KOPT-K1 (cell line): ENCODE measurements at regions not wholly inside any gene's neighbourhood (a gene's known extent, or its start where the extent isn't known, plus 50 kb on each side); places are given as distances from the start of the nearest gene placed in this dataset.
"Not testable (repeated sequence)": the region's sequence is repeated elsewhere in the genome, so short reads cannot be mapped to it uniquely, and the experiment has no call there.

Source experiments
- H3K27ac ChIP-seq: fragments of 200-600 bp; sonication (generic); 2 replicates; pipeline ENCODE4 v1.5.1; 2016; ENCODE audit warnings: antibody characterized with exemption, mild to moderate bottlenecking, low read depth, low read length; ENCODE audit not compliant: poor library complexity, severe bottlenecking
- H3K36me3 ChIP-seq: fragments of 200-600 bp; sonication (generic); 2 replicates; pipeline ENCODE4 v1.5.1; 2017; ENCODE audit warnings: antibody characterized with exemption, mild to moderate bottlenecking, low read length, moderate library complexity; ENCODE audit not compliant: insufficient read depth
- H3K9me3 ChIP-seq: fragments of 200-600 bp; sonication (generic); 2 replicates; pipeline ENCODE4 v1.5.1; 2017; ENCODE audit warnings: antibody characterized with exemption, low read length, mild to moderate bottlenecking; ENCODE audit not compliant: insufficient read depth, poor library complexity, severe bottlenecking

- no peak overlapping the region for H3K27ac ChIP-seq
- H3K36me3 ChIP-seq: no peaks in the 10 kb centered on the region
- peaks cover 22% of the 10 kb centered on the region for H3K9me3 ChIP-seq
Measured at GRCh38 chr13:65762012-65762411, 1468.1 kb downstream of the PCDH9 start.

GRCh38 chr13:65756071-65756671, 1474.0 kb downstream of the PCDH9 start:
- no peak overlapping the region for H3K27ac ChIP-seq
- no peaks in the 10 kb centered on the region for H3K36me3 ChIP-seq
- H3K9me3 ChIP-seq: peaks cover 33% of the 10 kb centered on the region

- Histone ChIP-seq H3K27ac (no peak overlapping the region), H3K36me3 (no peaks in the 10 kb centered on the region), H3K9me3 (no peaks in the 10 kb centered on the region)
Measured at GRCh38 chr13:65748227-65748626, 1481.9 kb downstream of the PCDH9 start.

- Histone ChIP-seq H3K27ac (no peak overlapping the region), H3K36me3 (no peaks in the 10 kb centered on the region), H3K9me3 (no peaks in the 10 kb centered on the region)
Measured at GRCh38 chr13:65746406-65746921, 1483.7 kb downstream of the PCDH9 start.

DNA sequence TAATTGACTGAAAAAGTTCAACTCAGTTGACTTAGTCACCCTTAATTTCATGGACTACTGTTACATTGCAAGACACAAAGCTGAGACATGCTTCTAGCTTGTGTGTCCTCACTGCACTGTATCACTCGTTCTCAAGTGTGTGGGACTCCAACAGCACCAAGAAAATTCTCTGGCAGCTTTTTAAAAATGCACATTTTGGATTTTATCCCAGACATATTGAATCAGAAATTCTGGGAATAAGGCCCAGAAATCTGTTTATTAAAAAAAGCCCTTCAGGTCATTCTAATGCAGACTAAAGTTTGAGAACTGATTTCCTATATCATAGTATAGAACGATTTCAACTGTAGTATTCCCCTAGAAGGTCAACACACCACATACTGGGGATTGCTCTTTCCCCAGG, 1485.3 kb downstream of the PCDH9 start:
- H3K36me3 ChIP-seq: no peaks in the 10 kb centered on the region
- no peaks in the 10 kb centered on the region for H3K9me3 ChIP-seq
- H3K27ac ChIP-seq: no peak overlapping the region

DNA sequence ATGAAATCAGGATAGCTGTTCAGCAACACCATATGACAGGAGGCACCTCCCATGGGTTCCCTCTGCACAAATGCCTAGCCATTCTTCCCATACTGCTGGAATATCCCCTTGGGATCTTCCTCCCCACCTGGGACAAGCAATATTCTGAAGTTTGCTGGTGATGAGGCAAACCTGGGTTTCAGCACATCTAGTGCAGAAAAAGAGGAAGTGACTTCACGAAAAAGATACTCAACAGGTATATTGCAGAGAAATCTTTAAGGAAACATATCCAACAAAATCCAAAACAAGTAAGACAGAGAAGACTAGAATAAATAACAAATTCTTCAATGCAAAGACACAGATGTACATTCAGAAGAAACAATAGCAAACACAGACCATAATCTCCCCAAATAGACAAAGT, 1497.0 kb downstream of the PCDH9 start:
- Histone ChIP-seq H3K27ac (no peak overlapping the region), H3K36me3 (no peaks in the 10 kb centered on the region), H3K9me3 (no peaks in the 10 kb centered on the region)

- H3K9me3 ChIP-seq: no peaks in the 10 kb centered on the region
- no peaks in the 10 kb centered on the region for H3K36me3 ChIP-seq
- H3K27ac ChIP-seq: no peak overlapping the region
Measured at GRCh38 chr13:65727070-65727469, 1503.1 kb downstream of the PCDH9 start.

- H3K36me3 ChIP-seq: no peaks in the 10 kb centered on the region
- H3K9me3 ChIP-seq: no peaks in the 10 kb centered on the region
- no peak overlapping the region for H3K27ac ChIP-seq
Measured at GRCh38 chr13:65725006-65725405, 1505.1 kb downstream of the PCDH9 start.

GRCh38 chr13:65724226-65724625, 1505.9 kb downstream of the PCDH9 start:
- H3K36me3 ChIP-seq: no peaks in the 10 kb centered on the region
- no peak overlapping the region for H3K27ac ChIP-seq
- no peaks in the 10 kb centered on the region for H3K9me3 ChIP-seq

GRCh38 chr13:65722506-65722905, 1507.6 kb downstream of the PCDH9 start:
- no peak overlapping the region for H3K27ac ChIP-seq
- no peaks in the 10 kb centered on the region for H3K9me3 ChIP-seq
- no peaks in the 10 kb centered on the region for H3K36me3 ChIP-seq

DNA sequence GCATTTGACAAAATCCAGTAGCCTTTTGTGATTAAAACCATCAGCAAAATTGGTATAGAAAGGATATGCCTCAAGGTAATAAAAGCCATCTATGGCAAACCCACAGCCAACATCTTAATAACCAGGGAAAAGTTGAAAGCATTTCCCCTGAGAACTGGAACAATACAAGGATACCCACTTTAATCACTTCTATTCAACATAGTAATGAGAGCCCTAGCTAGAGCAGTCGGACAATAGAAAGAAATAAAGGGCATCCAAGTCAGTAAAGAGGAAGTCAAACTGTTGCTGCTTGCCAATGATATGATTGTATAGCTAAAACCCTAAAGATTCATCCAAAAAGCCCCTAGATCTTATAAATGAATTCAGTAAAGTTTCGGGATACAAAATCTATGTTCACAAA, 1510.3 kb downstream of the PCDH9 start:
- H3K9me3 ChIP-seq: no peaks in the 10 kb centered on the region
- no peak overlapping the region for H3K27ac ChIP-seq
- no peaks in the 10 kb centered on the region for H3K36me3 ChIP-seq

- H3K36me3 ChIP-seq: no peaks in the 10 kb centered on the region
- no peak overlapping the region for H3K27ac ChIP-seq
- H3K9me3 ChIP-seq: no peaks in the 10 kb centered on the region
Measured at GRCh38 chr13:65710514-65710913, 1519.6 kb downstream of the PCDH9 start.

DNA sequence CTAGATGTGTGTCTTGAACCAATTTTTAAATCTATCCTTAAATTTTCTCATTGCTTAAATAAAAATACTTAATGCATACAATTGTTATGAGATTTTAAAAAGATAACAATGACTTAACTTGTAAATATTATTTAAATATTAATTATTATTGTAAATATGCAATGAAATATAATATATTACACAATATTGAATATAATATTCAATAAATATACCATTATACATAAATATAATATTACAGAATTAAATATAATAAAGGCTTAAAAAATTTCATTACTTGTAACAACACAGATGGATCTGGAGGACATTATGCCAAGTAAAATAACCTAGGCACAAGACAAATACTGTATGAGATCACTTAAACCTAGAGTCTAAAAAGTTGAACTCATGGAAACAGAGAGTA, 1532.3 kb downstream of the PCDH9 start:
- Histone ChIP-seq H3K27ac (no peak overlapping the region), H3K36me3 (no peaks in the 10 kb centered on the region), H3K9me3 (no peaks in the 10 kb centered on the region)

GRCh38 chr13:65679240-65679639, 1550.9 kb downstream of the PCDH9 start:
- H3K9me3 ChIP-seq: no peaks in the 10 kb centered on the region
- no peak overlapping the region for H3K27ac ChIP-seq
- H3K36me3 ChIP-seq: no peaks in the 10 kb centered on the region

GRCh38 chr13:65677906-65678305, 1552.2 kb downstream of the PCDH9 start:
- no peaks in the 10 kb centered on the region for H3K9me3 ChIP-seq

GRCh38 chr13:65675383-65675782, 1554.8 kb downstream of the PCDH9 start:
- H3K9me3 ChIP-seq, H3K36me3 ChIP-seq, H3K27ac ChIP-seq: not testable (repeated sequence)

More at GRCh38 chr13:65677906-65678305, 1552.2 kb downstream of the PCDH9 start:
- no peaks in the 10 kb centered on the region for H3K36me3 ChIP-seq
- H3K27ac ChIP-seq: no peak overlapping the region
